ENCODE measurements at regions not wholly inside any gene's neighbourhood (a gene's known extent, or its start where the extent isn't known, plus 50 kb on each side); places are given as distances from the start of the nearest gene placed in this dataset.
"Not testable (repeated sequence)": the region's sequence is repeated elsewhere in the genome, so short reads cannot be mapped to it uniquely, and the experiment has no call there.

DNA sequence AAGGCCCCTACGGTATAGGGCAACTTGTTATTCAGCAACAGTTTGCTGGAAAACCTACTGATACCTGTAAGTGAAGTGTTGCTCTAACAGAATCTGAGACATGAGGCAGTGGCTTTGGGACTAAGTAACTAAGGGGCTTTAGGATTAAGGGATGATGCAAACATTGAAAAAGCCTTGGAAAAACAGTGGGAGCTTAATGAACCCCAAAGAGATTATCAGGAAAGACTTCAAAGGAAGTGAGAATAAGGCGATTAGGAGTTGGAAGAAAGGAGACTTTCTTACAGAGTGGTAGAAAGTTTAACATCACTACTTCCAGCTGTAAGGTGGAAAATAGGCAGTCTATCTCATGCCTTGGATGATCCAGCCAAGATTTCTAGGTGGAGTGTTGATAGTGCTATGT is 158.2 kb upstream of the TRIB2 start:
- no peak for DNase-seq

DNA sequence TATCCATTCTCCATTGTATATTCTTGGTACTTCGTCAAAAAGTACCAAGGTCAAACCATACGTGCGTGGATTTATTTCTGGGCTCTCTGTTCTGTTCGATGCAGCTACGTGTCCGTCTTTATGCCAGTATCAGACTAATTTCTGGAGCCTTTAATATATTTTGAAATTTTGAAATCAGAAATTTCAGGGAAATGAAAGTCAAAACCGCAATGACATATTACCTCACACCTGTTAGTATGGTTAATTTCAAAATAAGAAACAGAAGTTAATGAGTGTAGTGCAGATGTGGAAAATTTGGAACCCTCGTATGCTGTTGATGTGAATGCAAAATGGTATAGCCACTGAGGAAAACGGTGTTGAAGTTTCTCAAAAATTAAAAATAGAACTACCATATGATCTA is 156.1 kb upstream of the TRIB2 start:
- DNase-seq, result no peak

GRCh38 chr2:12567411-12567810 is 149.3 kb upstream of the TRIB2 start:
- no peak for DNase-seq

GRCh38 chr2:12569510-12569909 is 147.2 kb upstream of the TRIB2 start:
- not testable (repeated sequence) for DNase-seq

- DNase-seq, result not testable (repeated sequence)
Measured at GRCh38 chr2:12569929-12570328, 146.8 kb upstream of the TRIB2 start.

GRCh38 chr2:12577091-12577490 is 139.6 kb upstream of the TRIB2 start:
- DNase-seq, result no peak

- DNase-seq, result no peak
Measured at GRCh38 chr2:12577567-12578253, 139.0 kb upstream of the TRIB2 start.

- DNase-seq, result no peak
Measured at GRCh38 chr2:12579018-12579417, 137.7 kb upstream of the TRIB2 start.

- DNase-seq, result no peak
Measured at GRCh38 chr2:12584338-12584737, 132.4 kb upstream of the TRIB2 start.

GRCh38 chr2:12585784-12586183 is 131.0 kb upstream of the TRIB2 start:
- DNase-seq, result no peak

- DNase-seq, result no peak
Measured at GRCh38 chr2:12587228-12587627, 129.5 kb upstream of the TRIB2 start.

- no peak for DNase-seq
Measured at GRCh38 chr2:12587729-12588522, 128.8 kb upstream of the TRIB2 start.

- no peak for DNase-seq
Measured at GRCh38 chr2:12588986-12589385, 127.8 kb upstream of the TRIB2 start.

DNA sequence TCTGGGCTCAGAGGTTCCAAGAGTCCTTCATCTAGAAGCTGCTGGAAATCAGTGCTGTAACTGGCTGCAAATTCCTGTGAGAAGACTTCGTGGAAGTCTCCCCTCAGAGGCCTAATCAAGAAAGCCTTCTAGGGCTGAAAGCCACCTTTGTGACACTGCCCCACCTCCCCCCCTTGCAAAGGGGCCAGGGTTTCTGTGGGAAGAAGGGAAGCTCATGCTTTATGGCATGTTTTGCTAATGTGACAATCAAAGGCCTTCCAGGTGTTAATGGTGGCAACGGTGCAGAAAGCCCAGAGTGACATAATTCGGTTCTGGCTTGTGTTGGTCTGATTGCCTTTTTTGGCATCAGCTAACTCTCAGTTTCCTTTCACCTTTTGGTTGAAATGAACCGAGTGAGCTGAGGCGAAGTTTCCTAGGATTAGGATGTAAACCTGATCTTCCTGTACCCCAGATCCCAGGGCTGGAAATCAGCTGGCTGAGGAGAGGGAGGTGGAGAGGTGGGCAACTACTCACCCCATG is 126.9 kb upstream of the TRIB2 start:
- DNase-seq, result no peak

- no peak for DNase-seq
Measured at GRCh38 chr2:12592296-12592695, 124.4 kb upstream of the TRIB2 start.

DNA sequence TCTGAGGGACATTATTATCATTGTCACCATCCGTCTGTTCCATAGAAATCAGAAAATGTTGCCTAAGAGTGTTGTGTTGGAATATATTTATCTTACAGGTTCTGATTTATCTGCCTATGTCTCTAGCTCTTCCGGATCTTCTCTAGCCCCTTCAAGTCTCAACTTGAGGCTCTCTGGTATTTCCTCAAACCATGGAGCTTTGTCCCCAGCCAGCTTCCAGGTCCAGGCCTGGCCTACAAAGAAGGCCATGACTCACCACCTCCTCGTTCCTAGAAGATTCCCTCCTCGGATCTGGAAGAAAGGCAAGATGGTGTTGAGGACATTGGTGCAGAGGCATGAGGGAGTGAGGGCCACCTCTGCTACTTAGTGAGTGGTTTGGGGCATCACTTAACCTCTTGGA is 122.1 kb upstream of the TRIB2 start:
- no peak for DNase-seq

DNA sequence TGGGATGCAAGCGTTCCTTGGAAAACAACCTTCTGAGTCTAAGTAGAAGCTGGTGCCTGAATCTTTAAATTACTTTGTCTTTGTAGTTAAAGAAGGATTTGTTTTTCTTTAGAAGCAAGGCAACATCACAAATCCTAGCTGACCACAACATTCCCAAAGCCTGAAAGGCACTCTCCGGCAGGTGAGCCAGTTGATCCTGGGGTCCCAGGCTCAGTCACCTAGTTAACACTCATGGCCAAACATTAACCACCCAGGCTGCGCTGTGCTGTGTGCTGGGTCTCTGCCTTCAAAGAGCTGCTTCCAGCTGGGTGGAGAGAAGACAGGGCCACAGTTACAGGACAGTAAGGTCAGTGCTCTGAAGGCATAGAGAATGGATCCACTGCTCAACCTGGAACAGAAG is 120.0 kb upstream of the TRIB2 start:
- no peak for DNase-seq

DNA sequence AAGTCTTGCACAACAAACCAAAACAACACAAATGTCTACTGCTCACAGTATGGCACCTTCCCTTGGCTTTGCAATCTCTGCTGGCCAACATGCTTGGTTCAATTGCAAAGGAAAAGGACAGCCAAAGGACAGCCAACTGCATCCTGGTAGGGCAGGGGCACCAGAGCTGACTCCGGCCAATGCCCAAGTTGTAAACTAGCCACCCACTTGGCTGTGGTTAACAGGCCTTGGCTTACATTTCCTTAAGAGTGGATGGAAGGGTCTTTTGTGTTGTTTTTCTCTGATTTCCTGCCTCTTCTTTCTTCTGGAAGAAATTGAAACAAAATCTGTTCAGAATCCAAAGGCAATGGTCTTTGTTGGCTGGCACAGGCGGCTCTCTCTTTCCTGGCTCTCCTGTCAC is 119.1 kb upstream of the TRIB2 start:
- no peak for DNase-seq

GRCh38 chr2:12602661-12603060 is 114.1 kb upstream of the TRIB2 start:
- DNase-seq, result no peak

- no peak for DNase-seq
Measured at GRCh38 chr2:12603781-12604295, 112.9 kb upstream of the TRIB2 start.

DNA sequence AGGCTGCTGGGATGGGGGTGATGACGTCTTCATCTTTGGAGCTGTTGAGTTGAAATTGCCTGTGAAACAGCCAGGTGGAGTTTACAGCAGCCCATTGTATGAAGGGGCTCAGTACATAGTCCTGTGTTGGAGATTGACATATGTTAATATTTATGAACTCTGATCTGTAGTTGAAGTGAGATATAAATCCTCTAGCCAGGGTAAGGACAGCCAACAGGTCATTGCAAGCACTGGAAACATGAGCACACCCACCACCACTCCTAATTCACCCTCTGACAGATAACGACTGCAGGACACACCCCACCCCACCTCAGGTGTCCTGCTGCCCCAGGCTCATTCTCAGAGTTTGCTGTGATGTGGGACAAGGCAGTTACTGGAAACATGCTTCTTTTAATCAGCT is 112.4 kb upstream of the TRIB2 start:
- DNase-seq, result no peak

- DNase-seq, result no peak
Measured at GRCh38 chr2:12605366-12605765, 111.4 kb upstream of the TRIB2 start.

DNA sequence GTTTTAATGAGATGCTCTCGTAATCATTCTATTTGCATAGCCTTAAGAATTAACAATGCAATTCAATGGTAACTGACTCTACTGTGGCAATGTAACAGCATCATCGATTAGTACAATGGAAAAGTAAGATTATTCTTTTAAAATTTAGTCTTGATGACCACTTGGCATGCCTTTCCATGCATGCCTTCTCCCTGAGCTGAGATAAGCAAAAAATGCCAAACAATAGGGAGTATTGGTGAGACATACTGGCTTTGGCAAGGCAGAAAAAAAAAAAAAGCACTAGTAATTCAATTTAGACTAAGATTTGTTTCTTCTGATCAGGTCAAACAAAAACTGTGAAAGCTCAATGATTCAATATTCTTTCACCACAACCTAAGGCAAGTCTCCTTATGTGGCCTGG is 110.8 kb upstream of the TRIB2 start:
- no peak for DNase-seq

DNA sequence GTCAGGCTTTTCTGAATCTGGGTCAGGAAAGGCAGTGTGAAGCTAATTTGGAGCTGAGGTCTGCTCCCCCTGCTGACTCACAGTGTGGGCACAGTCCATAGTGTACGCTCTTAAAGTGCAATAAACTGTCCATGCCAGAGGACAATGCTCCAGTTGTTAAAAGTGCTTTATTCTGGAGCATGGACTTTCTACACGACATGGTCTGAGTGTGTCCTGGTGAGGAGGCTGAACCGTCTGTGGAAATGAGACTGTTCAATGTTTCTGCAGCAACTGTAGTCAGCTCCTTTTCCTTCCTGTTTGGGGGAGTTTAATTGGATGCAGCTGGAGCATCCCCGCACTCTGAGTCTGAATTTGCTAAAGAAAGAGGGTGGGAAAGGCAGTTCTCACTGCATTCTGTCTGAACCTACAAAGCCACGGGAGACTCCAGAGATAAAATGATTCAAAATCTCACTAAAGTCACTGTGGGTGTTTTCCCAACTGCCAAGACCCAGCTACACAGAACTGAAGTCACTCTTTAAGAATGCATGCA is 110.2 kb upstream of the TRIB2 start:
- DNase-seq, result no peak

Data from T-helper 9 cell (primary cell).